ENCODE measurements at regions not wholly inside any gene's neighbourhood (a gene's known extent, or its start where the extent isn't known, plus 50 kb on each side); places are given as distances from the start of the nearest gene placed in this dataset.

GRCh38 chr16:86632206-86632605 is 53.9 kb downstream of the FOXL1 start:
- Histone ChIP-seq H3K9me3 (ENCODE audit: insufficient read depth, low read length, severe bottlenecking) (no peaks in the 10 kb centered on the region), H3K9ac (ENCODE audit: low read depth, low read length) (no peak overlapping the region), H3K27me3 (ENCODE audit: insufficient read depth, low read length, poor library complexity) (peaks cover 12% of the 10 kb centered on the region), H3K79me2 (ENCODE audit: insufficient read depth, low read length) (no peaks in the 10 kb centered on the region), H3K27ac (ENCODE audit: low read length) (no peak overlapping the region), H4K20me1 (ENCODE audit: insufficient read depth, low read length) (no peaks in the 10 kb centered on the region), H3K4me2 (ENCODE audit: insufficient read depth, low read length) (no peak overlapping the region), H3K4me3 (ENCODE audit: low read depth in 1 of 2, low read length in 2 of 2) (no peak overlapping the region), H3K36me3 (ENCODE audit: insufficient read depth, low read length) (no peaks in the 10 kb centered on the region), H3K4me1 (ENCODE audit: insufficient read depth, low read length) (no peaks in the 10 kb centered on the region), H2AFZ (ENCODE audit: low read depth, low read length) (no peak overlapping the region)
- TF ChIP-seq EZH2 (IDR thresholded peaks at IDR 0.05; ENCODE audit: borderline replicate concordance, low read depth, low read length, severe bottlenecking) = no peak
- no peak for TF ChIP-seq CTCF (IDR thresholded peaks at IDR 0.05; ENCODE audit: borderline replicate concordance, extremely low read depth, low read length, poor library complexity, severe bottlenecking)
- ATAC-seq (ENCODE audit: insufficient read depth, low read depth) = no peak
- no peak for DNase-seq

- H3K27me3 ChIP-seq (ENCODE audit: insufficient read depth, low read length, poor library complexity) = peaks cover 11% of the 10 kb centered on the region
- no peak overlapping the region for H3K9ac ChIP-seq (ENCODE audit: low read depth, low read length)
- H3K27ac ChIP-seq (ENCODE audit: low read length) = no peak overlapping the region
- peaks cover 2% of the 10 kb centered on the region; the same call in 1 of the 2 replicates for H4K20me1 ChIP-seq (ENCODE audit: insufficient read depth, low read length)
- TF ChIP-seq CTCF (IDR thresholded peaks at IDR 0.05; ENCODE audit: borderline replicate concordance, extremely low read depth, low read length, poor library complexity, severe bottlenecking) (no peak), EZH2 (IDR thresholded peaks at IDR 0.05; ENCODE audit: borderline replicate concordance, low read depth, low read length, severe bottlenecking) (no peak)
- H3K36me3 ChIP-seq (ENCODE audit: insufficient read depth, low read length) = no peaks in the 10 kb centered on the region
- no peak overlapping the region for H3K4me3 ChIP-seq (ENCODE audit: low read depth in 1 of 2, low read length in 2 of 2)
- no peaks in the 10 kb centered on the region for H3K79me2 ChIP-seq (ENCODE audit: insufficient read depth, low read length)
- DNase-seq = no peak
- no peak for ATAC-seq (ENCODE audit: insufficient read depth, low read depth)
- H3K4me2 ChIP-seq (ENCODE audit: insufficient read depth, low read length) = no peak overlapping the region
- H2AFZ ChIP-seq (ENCODE audit: low read depth, low read length) = no peak overlapping the region
- no peaks in the 10 kb centered on the region for H3K9me3 ChIP-seq (ENCODE audit: insufficient read depth, low read length, severe bottlenecking)
- no peaks in the 10 kb centered on the region for H3K4me1 ChIP-seq (ENCODE audit: insufficient read depth, low read length)
These were observed 54.6 kb downstream of the FOXL1 start for GRCh38 chr16:86632944-86633343.

GRCh38 chr16:86634292-86634691 is 55.9 kb downstream of the FOXL1 start:
- H3K27me3 ChIP-seq (ENCODE audit: insufficient read depth, low read length, poor library complexity) = peaks cover 12% of the 10 kb centered on the region
- no peak for DNase-seq
- H2AFZ ChIP-seq (ENCODE audit: low read depth, low read length) = no peak overlapping the region

More at GRCh38 chr16:86634292-86634691, 55.9 kb downstream of the FOXL1 start:
- Histone ChIP-seq H3K4me1 (ENCODE audit: insufficient read depth, low read length) (no peaks in the 10 kb centered on the region), H3K4me2 (ENCODE audit: insufficient read depth, low read length) (no peak overlapping the region), H3K27ac (ENCODE audit: low read length) (no peak overlapping the region), H3K9ac (ENCODE audit: low read depth, low read length) (no peak overlapping the region), H3K36me3 (ENCODE audit: insufficient read depth, low read length) (no peaks in the 10 kb centered on the region), H3K4me3 (ENCODE audit: low read depth in 1 of 2, low read length in 2 of 2) (no peak overlapping the region), H3K79me2 (ENCODE audit: insufficient read depth, low read length) (no peaks in the 10 kb centered on the region), H4K20me1 (ENCODE audit: insufficient read depth, low read length) (peaks cover 2% of the 10 kb centered on the region; the same call in 1 of the 2 replicates), H3K9me3 (ENCODE audit: insufficient read depth, low read length, severe bottlenecking) (no peaks in the 10 kb centered on the region)
- TF ChIP-seq CTCF (IDR thresholded peaks at IDR 0.05; ENCODE audit: borderline replicate concordance, extremely low read depth, low read length, poor library complexity, severe bottlenecking) = no peak
- no peak for TF ChIP-seq EZH2 (IDR thresholded peaks at IDR 0.05; ENCODE audit: borderline replicate concordance, low read depth, low read length, severe bottlenecking)
- no peak for ATAC-seq (ENCODE audit: insufficient read depth, low read depth)
